ENCODE measurements at regions not wholly inside any gene's neighbourhood (a gene's known extent, or its start where the extent isn't known, plus 50 kb on each side); places are given as distances from the start of the nearest gene placed in this dataset.

GRCh38 chr6:154593122-154593521 lies 82.6 kb upstream of the CNKSR3 start:
- Mint-ChIP-seq H3K36me3 (ENCODE audit: insufficient read depth in 1 of 3, low read depth in 3 of 3) (no peaks in the 10 kb centered on the region), H3K4me1 (peaks cover 26 to 42% of the 10 kb centered on the region in 2 experiments), H3K9me3 (no peaks in the 10 kb centered on the region), H3K27ac (peak overlapping the region; percentile 9 to 58 (median 50); a peak in 3 of 7 replicates), H3K4me3 (no peak overlapping the region), H3K27me3 (ENCODE audit: low read depth) (no peaks in the 10 kb centered on the region)
- no CpG with 5 or more reads among the region's 7 CpGs for WGBS (ENCODE audit: extremely low coverage, insufficient read length, low lambda C conversion rate)
- Histone ChIP-seq H3T11ph (ENCODE audit: low read length) (peak overlapping the region; percentile 72), H3K79me1 (ENCODE audit: insufficient read depth, low read depth, low read length, poor library complexity, severe bottlenecking) (no peaks in the 10 kb centered on the region), H3K23me2 (ENCODE audit: insufficient read length, low read depth, low read length, poor library complexity, severe bottlenecking) (no peaks in the 10 kb centered on the region), H2BK15ac (ENCODE audit: low read depth, low read length) (no peak overlapping the region), H3K27me3 (ENCODE audit: insufficient read depth, low read length) (no peaks in the 10 kb centered on the region), H3K56ac (ENCODE audit: insufficient read length, low read depth, low read length) (no peak overlapping the region), H3K14ac (ENCODE audit: insufficient read depth, low read length) (no peak overlapping the region), H2AFZ (ENCODE audit: low read length) (peak overlapping the region; percentile 94), H3K4me1 (ENCODE audit: insufficient read depth, low read length) (no peaks in the 10 kb centered on the region), H4K91ac (ENCODE audit: insufficient read length, low read depth, low read length) (no peak overlapping the region), H2AK5ac (ENCODE audit: insufficient read length, low read length) (no peak overlapping the region), H3K18ac (ENCODE audit: insufficient read length, low read depth, low read length) (peak overlapping the region; percentile 75), H4K8ac (replicated peaks; ENCODE audit: insufficient read length, low read depth, low read length) (no peak overlapping the region), H2BK5ac (ENCODE audit: insufficient read length, low read length) (no peak overlapping the region), H2BK12ac (ENCODE audit: insufficient read length, low read depth, low read length) (no peak overlapping the region), H3K79me2 (ENCODE audit: insufficient read depth, low read length) (no peaks in the 10 kb centered on the region), H4K20me1 (ENCODE audit: control insufficient read depth, insufficient read depth, insufficient read length) (no peaks in the 10 kb centered on the region), H3K9me3 (ENCODE audit: control insufficient read depth, low read depth, low read length) (no peaks in the 10 kb centered on the region), H3K27ac (ENCODE audit: insufficient read length, low read depth, low read length) (no peak overlapping the region), H3K23ac (ENCODE audit: insufficient read length, low read depth, low read length) (no peak overlapping the region), H2BK20ac (ENCODE audit: low read depth, low read length, poor library complexity, severe bottlenecking) (no peak overlapping the region), H4K5ac (ENCODE audit: insufficient read length, low read depth, low read length) (no peak overlapping the region), H2BK120ac (ENCODE audit: low read depth, low read length, poor library complexity, severe bottlenecking) (no peak overlapping the region), H3K4ac (ENCODE audit: low read depth, low read length) (no peak overlapping the region), H3K4me2 (ENCODE audit: insufficient read depth, insufficient read length, low read length) (no peak overlapping the region), H3K9ac (ENCODE audit: extremely low read depth, insufficient read length, low read length) (no peak overlapping the region)
- TF ChIP-seq CTCF (conservative IDR thresholded peaks at IDR 0.05) = no peak
- DNase-seq = peak; percentile 36

Measured in H9 (cell line).